Neuronal stem cell (in vitro differentiated cells): ENCODE measurements at regions not wholly inside any gene's neighbourhood (a gene's known extent, or its start where the extent isn't known, plus 50 kb on each side); places are given as distances from the start of the nearest gene placed in this dataset.

Experiments used
- DNase-seq: peaks from one replicate; pipeline ENCODE4 v3.0.0-alpha.2; 2013; ENCODE audit warnings: low spot score
- H2AFZ ChIP-seq: one replicate; pipeline ENCODE4 v1.6.1; 2013; ENCODE audit warnings: mild to moderate bottlenecking, low read length, inconsistent platforms
- H2AK5ac ChIP-seq: 2 replicates; pipeline ENCODE4 v1.6.1; 2013; ENCODE audit warnings: low read depth, mild to moderate bottlenecking, inconsistent platforms, low read length, moderate library complexity, mixed read lengths
- H2BK120ac ChIP-seq: 2 replicates; pipeline ENCODE4 v1.6.1; 2013; ENCODE audit warnings: low read depth, mild to moderate bottlenecking, inconsistent platforms, low read length, moderate library complexity, mixed read lengths
- H2BK12ac ChIP-seq: one replicate; pipeline ENCODE4 v1.6.1; 2013; ENCODE audit warnings: low read length, inconsistent platforms
- H2BK15ac ChIP-seq: 2 replicates; pipeline ENCODE4 v1.6.1; 2013; ENCODE audit warnings: mild to moderate bottlenecking, low read length, inconsistent platforms, mixed read lengths
- H2BK5ac ChIP-seq: one replicate; pipeline ENCODE4 v1.6.1; 2013; ENCODE audit warnings: inconsistent platforms, mild to moderate bottlenecking, low read length, moderate library complexity
- H3K14ac ChIP-seq: one replicate; pipeline ENCODE4 v1.6.1; 2013; ENCODE audit warnings: low read length, inconsistent platforms
- H3K18ac ChIP-seq: 2 replicates; pipeline ENCODE4 v1.6.1; 2013; ENCODE audit warnings: low read length, inconsistent platforms
- H3K23ac ChIP-seq: 2 replicates; pipeline ENCODE4 v1.6.1; 2013; ENCODE audit warnings: low read depth, mild to moderate bottlenecking, mixed read lengths, low read length, inconsistent platforms; ENCODE audit not compliant: poor library complexity
- H3K27ac ChIP-seq: replicated peaks from 3 replicates; pipeline ENCODE4 v1.5.1; 2013; ENCODE audit warnings: low read length, inconsistent platforms
- H3K27me3 ChIP-seq, 3 experiments: 2 replicates each; pipeline ENCODE4 v1.6.1; 2013; ENCODE audit warnings: low read length in 3 of 3, mild to moderate bottlenecking in 2 of 3, inconsistent platforms in 1 of 3, low read depth in 1 of 3, mixed read lengths in 1 of 3, moderate library complexity in 1 of 3; ENCODE audit not compliant: control insufficient read depth in 3 of 3, insufficient read depth in 3 of 3
- H3K36me3 ChIP-seq, 2 donors: replicated peaks in 1 of 2; 2 replicates each; pipeline ENCODE4 v1.6.1; 2013; ENCODE audit warnings: low read length in 2 of 2; ENCODE audit not compliant: control insufficient read depth in 2 of 2, insufficient read depth in 2 of 2
- H3K4ac ChIP-seq: 2 replicates; pipeline ENCODE4 v1.6.1; 2013; ENCODE audit warnings: inconsistent platforms, mild to moderate bottlenecking, low read length, moderate library complexity
- H3K4me1 ChIP-seq, 2 donors: 1 replicate in 1 of 2; 2 replicates in 1 of 2; pipeline ENCODE4 v1.6.1; 2013; ENCODE audit warnings: low read length in 2 of 2, low read depth in 1 of 2; ENCODE audit not compliant: control insufficient read depth in 2 of 2, insufficient read depth in 1 of 2
- H3K4me2 ChIP-seq: one replicate; pipeline ENCODE4 v1.6.1; 2013; ENCODE audit warnings: mild to moderate bottlenecking, low read length, inconsistent platforms; ENCODE audit not compliant: insufficient read depth, poor library complexity, severe bottlenecking
- H3K4me3 ChIP-seq, 2 donors: 2 replicates each; pipeline ENCODE4 v1.5.1; 2013; ENCODE audit warnings: low read length in 2 of 2, mild to moderate bottlenecking in 2 of 2, inconsistent platforms in 1 of 2, moderate library complexity in 1 of 2
- H3K79me1 ChIP-seq: one replicate; pipeline ENCODE4 v1.6.1; 2013; ENCODE audit warnings: low read depth, mild to moderate bottlenecking, inconsistent platforms, low read length, moderate library complexity
- H3K9ac ChIP-seq: one replicate; pipeline ENCODE4 v1.6.1; 2013; ENCODE audit warnings: mild to moderate bottlenecking, low read depth, low read length, inconsistent platforms; ENCODE audit not compliant: poor library complexity
- H3K9me3 ChIP-seq, 2 donors: replicated peaks in 1 of 2; 2 replicates each; pipeline versions ENCODE3 to v1.6.1; 2013; ENCODE audit warnings: low read length in 2 of 2, mild to moderate bottlenecking in 2 of 2, inconsistent platforms in 1 of 2, low read depth in 1 of 2, mixed read lengths in 1 of 2, moderate library complexity in 1 of 2; ENCODE audit not compliant: control insufficient read depth in 2 of 2, insufficient read depth in 1 of 2
- H4K8ac ChIP-seq: one replicate; pipeline ENCODE4 v1.6.1; 2013; ENCODE audit warnings: low read depth, mild to moderate bottlenecking, inconsistent platforms, low read length, moderate library complexity
- H4K91ac ChIP-seq: one replicate; pipeline ENCODE4 v1.6.1; 2013; ENCODE audit warnings: low read length, low read depth, mild to moderate bottlenecking, inconsistent platforms; ENCODE audit not compliant: poor library complexity
- WGBS, 2 donors: extraction: QIAGEN DNeasy Blood & Tissue Kit; methylation state at CpG; one replicate each; pipeline ENCODE4 v1.1.7; 2013; ENCODE audit warnings: missing lambda C conversion rate in 2 of 2, mixed read lengths in 1 of 2; ENCODE audit not compliant: insufficient read length in 2 of 2, insufficient replicate concordance in 1 of 2; ENCODE audit errors: extremely low coverage in 2 of 2; 5-methylcytosine and 5-hydroxymethylcytosine counted together

DNA sequence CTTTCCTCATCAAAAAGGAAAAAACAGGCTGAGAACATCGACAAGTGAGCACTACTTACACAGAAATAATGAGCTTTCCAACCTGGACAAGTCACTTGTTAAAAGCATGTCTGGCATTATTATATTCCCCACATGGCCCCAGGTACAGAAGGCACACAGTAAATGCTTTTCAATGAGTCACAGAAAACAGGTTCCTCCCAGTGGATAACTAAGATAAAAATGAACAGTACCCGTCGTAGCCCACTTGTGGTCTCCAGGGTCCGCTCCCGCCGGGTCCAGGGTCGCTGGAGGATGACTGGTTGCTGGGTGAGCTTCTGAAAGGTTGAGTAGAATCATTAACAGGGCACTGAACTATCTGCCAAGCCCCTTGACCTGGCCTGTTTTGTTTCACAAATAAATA, 186.6 kb downstream of the SIPA1L2 start:
- Histone ChIP-seq H3K27ac (no peak overlapping the region), H3K79me1 (no peaks in the 10 kb centered on the region), H4K91ac (no peak overlapping the region), H3K9ac (no peak overlapping the region), H3K4me3 (no peak overlapping the region), H3K36me3 (peaks cover 30 to 96% of the 10 kb centered on the region in 2 donors), H2AFZ (no peak overlapping the region), H4K8ac (no peak overlapping the region), H3K14ac (no peak overlapping the region), H2AK5ac (no peak overlapping the region), H3K18ac (no peak overlapping the region), H3K4ac (no peak overlapping the region), H3K4me1 (peaks cover 6 to 8% of the 10 kb centered on the region in 2 donors), H3K27me3 (no peaks in the 10 kb centered on the region), H3K4me2 (no peak overlapping the region), H2BK12ac (no peak overlapping the region), H2BK15ac (no peak overlapping the region), H2BK5ac (no peak overlapping the region), H3K23ac (no peak overlapping the region), H3K9me3 (peaks cover 0 to 2% of the 10 kb centered on the region in 2 donors), H2BK120ac (no peak overlapping the region)
- no peak for DNase-seq
- WGBS, 2 donors: no CpG with 5 or more reads among the region's 7 CpGs

DNA sequence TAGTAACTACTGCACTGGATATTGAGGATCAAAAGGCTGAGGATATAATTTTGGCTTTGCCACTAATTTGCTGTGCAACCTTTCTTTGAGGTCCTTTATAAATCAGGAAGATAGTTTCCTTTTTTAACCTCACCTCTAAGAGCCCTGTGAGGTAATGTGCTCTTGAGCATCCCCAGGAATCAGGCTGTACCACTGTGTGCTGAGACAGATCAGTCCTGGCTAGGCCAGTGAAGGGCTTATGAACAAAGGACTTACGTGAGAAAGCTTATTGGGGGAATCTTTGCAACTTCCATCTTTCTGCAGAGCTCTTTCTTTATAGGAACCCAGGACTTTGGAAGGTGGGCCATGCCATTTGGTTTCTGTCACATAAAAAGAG, 188.9 kb downstream of the SIPA1L2 start:
- Histone ChIP-seq H3K9ac (no peak overlapping the region), H2BK15ac (no peak overlapping the region), H3K9me3 (peaks cover 0 to 2% of the 10 kb centered on the region in 2 donors), H2BK12ac (no peak overlapping the region), H2BK5ac (no peak overlapping the region), H3K27me3 (no peaks in the 10 kb centered on the region), H3K4me3 (no peak overlapping the region), H3K4me1 (peaks cover 4 to 17% of the 10 kb centered on the region in 2 donors), H4K91ac (no peak overlapping the region), H2BK120ac (no peak overlapping the region), H4K8ac (no peak overlapping the region), H3K18ac (no peak overlapping the region), H3K4me2 (no peak overlapping the region), H3K27ac (no peak overlapping the region), H3K79me1 (no peaks in the 10 kb centered on the region), H2AK5ac (no peak overlapping the region), H3K23ac (no peak overlapping the region), H3K14ac (no peak overlapping the region), H2AFZ (no peak overlapping the region), H3K36me3 (peaks cover 35 to 97% of the 10 kb centered on the region in 2 donors), H3K4ac (no peak overlapping the region)
- no CpG with 5 or more reads among the region's 1 CpG for WGBS, 2 donors
- DNase-seq: no peak

DNA sequence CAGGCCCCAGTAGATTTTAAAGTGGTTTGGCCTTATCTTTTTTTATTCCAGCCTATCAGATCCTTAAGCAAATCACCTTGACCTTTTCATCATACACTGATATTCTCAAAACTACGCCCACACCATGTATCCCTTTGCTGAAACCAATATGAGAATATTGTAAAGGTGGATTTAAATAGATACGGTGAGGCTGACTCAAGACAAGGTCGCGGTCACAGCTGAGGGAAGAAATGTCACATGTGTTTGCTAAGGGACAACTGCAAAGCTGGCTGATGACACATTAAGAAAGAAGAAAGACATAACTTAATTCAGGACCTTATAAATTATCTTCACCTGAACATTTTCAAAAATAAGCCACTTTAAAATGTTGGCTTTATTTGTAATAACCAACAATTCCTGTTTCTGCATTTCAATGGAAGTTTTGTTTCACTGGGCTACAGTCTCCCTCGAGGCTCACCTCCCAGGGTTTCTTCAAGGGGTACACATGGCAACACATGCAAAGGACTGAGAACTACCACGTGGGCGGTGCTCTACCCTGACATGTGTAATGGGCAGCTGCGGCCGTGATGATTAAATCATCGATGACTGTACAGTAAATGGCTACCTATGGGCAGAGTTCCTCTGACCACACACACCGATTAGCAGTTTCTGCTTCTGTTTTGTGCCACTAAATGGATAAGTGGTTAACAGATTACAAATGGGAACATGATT, 189.5 kb downstream of the SIPA1L2 start:
- peak overlapping the region; percentile 72 for H3K14ac ChIP-seq
- H2BK15ac ChIP-seq: no peak overlapping the region
- H3K4me3 ChIP-seq: no peak overlapping the region
- no peak overlapping the region for H3K9ac ChIP-seq
- no peak overlapping the region for H2BK12ac ChIP-seq
- H3K27me3 ChIP-seq: no peaks in the 10 kb centered on the region
- peaks cover 4 to 17% of the 10 kb centered on the region in 2 donors for H3K4me1 ChIP-seq
- peaks cover 37 to 97% of the 10 kb centered on the region in 2 donors for H3K36me3 ChIP-seq
- no peak for DNase-seq
- peaks cover 0 to 2% of the 10 kb centered on the region in 2 donors for H3K9me3 ChIP-seq
- no CpG with 5 or more reads among the region's 11 CpGs for WGBS, 2 donors
- H4K91ac ChIP-seq: no peak overlapping the region
- H2AFZ ChIP-seq: no peak overlapping the region
- H2BK5ac ChIP-seq: no peak overlapping the region
- H3K18ac ChIP-seq: no peak overlapping the region
- H3K23ac ChIP-seq: no peak overlapping the region
- H3K4ac ChIP-seq: no peak overlapping the region
- no peak overlapping the region for H2AK5ac ChIP-seq
- H3K79me1 ChIP-seq: no peaks in the 10 kb centered on the region
- no peak overlapping the region for H3K4me2 ChIP-seq
- H2BK120ac ChIP-seq: no peak overlapping the region
- H3K27ac ChIP-seq: no peak overlapping the region
- H4K8ac ChIP-seq: no peak overlapping the region

DNA sequence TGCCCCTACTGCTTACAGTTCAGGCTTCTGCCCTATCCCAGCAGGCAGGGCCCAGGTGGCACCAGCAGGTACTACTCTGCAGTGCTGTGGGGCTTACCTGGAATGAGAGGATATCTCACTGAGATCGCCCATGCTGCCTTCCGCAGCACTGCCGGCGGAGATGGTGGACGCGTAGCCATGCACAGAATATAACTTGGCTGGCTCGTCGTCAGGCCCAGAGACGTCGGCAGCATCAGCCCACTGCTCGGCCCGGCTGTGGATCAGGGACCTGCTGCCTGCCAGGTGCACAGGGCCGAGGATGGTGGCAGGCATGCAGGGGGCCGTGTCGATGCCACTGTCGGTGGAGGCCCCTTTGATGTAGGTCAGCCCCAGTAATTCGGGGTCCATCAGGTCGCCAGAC, 190.9 kb downstream of the SIPA1L2 start:
- H2BK15ac ChIP-seq: no peak overlapping the region
- no peak overlapping the region for H2BK5ac ChIP-seq
- H3K27me3 ChIP-seq: no peaks in the 10 kb centered on the region
- no peak overlapping the region for H3K4me3 ChIP-seq
- WGBS, 2 donors: no CpG with 5 or more reads among the region's 18 CpGs
- H3K9ac ChIP-seq: peak overlapping the region; percentile 77
- H4K91ac ChIP-seq: no peak overlapping the region
- H3K9me3 ChIP-seq: peaks cover 0 to 2% of the 10 kb centered on the region in 2 donors
- DNase-seq: no peak
- H2BK120ac ChIP-seq: no peak overlapping the region
- H3K4me1 ChIP-seq: peaks cover 4 to 17% of the 10 kb centered on the region in 2 donors
- peaks cover 36 to 97% of the 10 kb centered on the region in 2 donors for H3K36me3 ChIP-seq
- peak overlapping the region; percentile 11 for H3K14ac ChIP-seq
- H4K8ac ChIP-seq: no peak overlapping the region
- no peak overlapping the region for H2AFZ ChIP-seq
- no peak overlapping the region for H3K4me2 ChIP-seq
- H3K18ac ChIP-seq: peak overlapping the region; percentile 19
- no peak overlapping the region for H2AK5ac ChIP-seq
- H2BK12ac ChIP-seq: no peak overlapping the region
- H3K4ac ChIP-seq: peak overlapping the region; percentile 47
- H3K79me1 ChIP-seq: no peaks in the 10 kb centered on the region
- peak overlapping the region; percentile 52 for H3K23ac ChIP-seq
- no peak overlapping the region for H3K27ac ChIP-seq
